Liver (tissue), 8 donors: ENCODE measurements at regions not wholly inside any gene's neighbourhood (a gene's known extent, or its start where the extent isn't known, plus 50 kb on each side); places are given as distances from the start of the nearest gene placed in this dataset.

Experiments
- DNase-seq: peaks from one replicate; pipeline ENCODE4 v3.0.0-alpha.2; 2017; ENCODE audit warnings: low spot score
- H3K27ac ChIP-seq, 2 donors: one replicate each; pipeline ENCODE4 v1.7.0; 2013; ENCODE audit warnings: inconsistent platforms in 2 of 2, low read length in 2 of 2, control low read depth in 1 of 2, low read depth in 1 of 2, mild to moderate bottlenecking in 1 of 2
- H3K27me3 ChIP-seq, 4 donors: one replicate each; pipeline versions ENCODE4 v1.6.1 to v1.7.0; 2013; ENCODE audit warnings: low read length in 3 of 4, inconsistent platforms in 1 of 4, mild to moderate bottlenecking in 1 of 4, moderate library complexity in 1 of 4; ENCODE audit not compliant: control insufficient read depth in 4 of 4, insufficient read depth in 4 of 4
- H3K36me3 ChIP-seq, 4 donors: one replicate each; pipeline versions ENCODE4 v1.6.1 to v1.7.0; 2013; ENCODE audit warnings: low read length in 3 of 4, mild to moderate bottlenecking in 3 of 4, low read depth in 1 of 4, moderate library complexity in 1 of 4; ENCODE audit not compliant: control insufficient read depth in 4 of 4, insufficient read depth in 3 of 4
- H3K4me1 ChIP-seq, 4 donors: one replicate each; pipeline versions ENCODE4 v1.6.1 to v1.7.0; 2013; ENCODE audit warnings: low read length in 3 of 4, mild to moderate bottlenecking in 3 of 4, moderate library complexity in 1 of 4; ENCODE audit not compliant: control insufficient read depth in 4 of 4, insufficient read depth in 4 of 4
- H3K4me3 ChIP-seq, 3 donors: one replicate each; pipeline versions ENCODE4 v1.6.1 to v1.7.0; 2013; ENCODE audit warnings: low read length in 3 of 3, control low read depth in 1 of 3, low read depth in 1 of 3, mild to moderate bottlenecking in 1 of 3
- H3K9ac ChIP-seq, 2 donors: one replicate each; pipeline ENCODE4 v1.7.0; 2013; ENCODE audit warnings: low read length in 2 of 2, mild to moderate bottlenecking in 2 of 2, moderate library complexity in 2 of 2, control low read depth in 1 of 2, low read depth in 1 of 2
- H3K9me3 ChIP-seq, 4 donors: one replicate each; pipeline versions ENCODE4 v1.6.1 to v1.7.0; 2013; ENCODE audit warnings: low read length in 3 of 4; ENCODE audit not compliant: control insufficient read depth in 4 of 4
- ATF3 ChIP-seq: IDR thresholded peaks from 2 replicates; pipeline ENCODE4 v1.6.1; 2016; ENCODE audit warnings: antibody characterized with exemption
- CTCF ChIP-seq: fragments of 150-350 bp; IDR thresholded peaks from 2 replicates; pipeline ENCODE4 v1.5.1; 2017; ENCODE audit warnings: improper control_type of control experiment, low read depth, low read length; ENCODE audit not compliant: missing input control
- EGR1 ChIP-seq, 2 donors: IDR thresholded peaks; 2 replicates each; pipeline ENCODE4 v1.6.1; 2016 to 2018; ENCODE audit warnings: antibody characterized with exemption in 2 of 2, low read depth in 2 of 2
- FOXA1 ChIP-seq: IDR thresholded peaks from 2 replicates; pipeline ENCODE4 v1.6.1; 2016; ENCODE audit warnings: antibody characterized with exemption
- FOXA2 ChIP-seq: IDR thresholded peaks from 2 replicates; pipeline ENCODE4 v1.6.1; 2016; ENCODE audit warnings: antibody characterized with exemption
- GABPA ChIP-seq, 2 donors: IDR thresholded peaks in 1 of 2; conservative IDR thresholded peaks in 1 of 2; 2 replicates each; pipeline ENCODE4 v1.6.1; 2016; ENCODE audit warnings: antibody characterized with exemption in 2 of 2, mild to moderate bottlenecking in 1 of 2, moderate library complexity in 1 of 2
- HNF4A ChIP-seq, 2 donors: conservative IDR thresholded peaks; 2 replicates each; pipeline ENCODE4 v1.6.1; 2016; ENCODE audit warnings: antibody characterized with exemption in 2 of 2, mild to moderate bottlenecking in 2 of 2
- HNF4G ChIP-seq: IDR thresholded peaks from 2 replicates; pipeline ENCODE4 v1.6.1; 2016; ENCODE audit warnings: antibody characterized with exemption
- MAX ChIP-seq: IDR thresholded peaks from 2 replicates; pipeline ENCODE4 v1.6.1; 2016; ENCODE audit warnings: antibody characterized with exemption
- NR2F2 ChIP-seq: IDR thresholded peaks from 2 replicates; pipeline ENCODE4 v1.6.1; 2016; ENCODE audit warnings: antibody characterized with exemption
- RAD21 ChIP-seq, 2 donors: IDR thresholded peaks; 2 replicates each; pipeline ENCODE4 v1.6.1; 2016; ENCODE audit warnings: antibody characterized with exemption in 2 of 2, mild to moderate bottlenecking in 2 of 2
- RXRA ChIP-seq, 2 donors: IDR thresholded peaks; 2 replicates each; pipeline ENCODE4 v1.6.1; 2017 to 2018; ENCODE audit warnings: antibody characterized with exemption in 2 of 2, mild to moderate bottlenecking in 1 of 2
- TAF1 ChIP-seq: conservative IDR thresholded peaks from 2 replicates; pipeline ENCODE4 v1.6.1; 2016; ENCODE audit warnings: antibody characterized with exemption, mild to moderate bottlenecking
- YY1 ChIP-seq: IDR thresholded peaks from 2 replicates; pipeline ENCODE4 v1.6.1; 2016; ENCODE audit warnings: antibody characterized with exemption, mild to moderate bottlenecking
- WGBS: extraction: QIAGEN DNeasy Blood & Tissue Kit; methylation state at CpG from one replicate; pipeline ENCODE4 v1.1.7; 2013; 5-methylcytosine and 5-hydroxymethylcytosine counted together
- TF ChIP-seq, protein P1 (sequence below): IDR thresholded peaks from 2 replicates; pipeline ENCODE4 v1.6.1; 2016; ENCODE audit warnings: antibody characterized with exemption, mild to moderate bottlenecking
- donor health status: healthy.
- donor health status: healthy.
- donor health status: healthy.
- donor health status: healthy.
- donor health status: healthy.

DNA sequence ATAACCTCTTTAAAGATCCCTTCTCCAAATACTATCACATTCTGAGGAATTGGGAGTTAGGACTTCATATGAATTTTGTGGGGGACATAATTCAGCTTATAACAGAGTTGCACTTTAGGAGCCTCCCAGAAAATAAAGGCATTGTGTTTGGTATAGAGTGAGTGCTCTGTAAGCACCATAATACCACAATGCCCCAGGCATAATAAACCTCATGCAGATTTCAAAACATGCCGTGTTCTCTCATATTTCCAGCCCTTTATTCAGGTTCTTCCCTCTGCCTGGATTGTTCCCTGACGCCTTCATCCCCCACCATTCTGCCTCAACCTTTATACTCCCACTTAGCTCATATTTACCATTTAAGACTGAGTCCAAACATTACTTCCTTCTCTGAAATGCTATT is 398.8 kb upstream of the FAT3 start (continued):
- TF ChIP-seq ATF3, result no peak
- TF ChIP-seq MAX, result no peak
- TF ChIP-seq EGR1 (IDR thresholded peaks at IDR 0.05; ENCODE audit: low read depth in 2 of 2), result no peak
- TF ChIP-seq RAD21 (IDR thresholded peaks at IDR 0.05), result no peak
- TF ChIP-seq FOXA1, result no peak
- no peak for TF ChIP-seq RXRA (IDR thresholded peaks at IDR 0.05)

GRCh38 chr11:91823252-91823830 is 401.3 kb upstream of the FAT3 start:
- 83% methylated on average over 1 of the region's 1 CpG for WGBS

More at GRCh38 chr11:91823252-91823830, 401.3 kb upstream of the FAT3 start:
- Histone ChIP-seq H3K4me3 (no peak overlapping the region), H3K4me1 (no peaks in the 10 kb centered on the region), H3K9ac (no peak overlapping the region), H3K27me3 (no peaks in the 10 kb centered on the region), H3K9me3 (no peaks in the 10 kb centered on the region), H3K36me3 (no peaks in the 10 kb centered on the region), H3K27ac (no peak overlapping the region)
- no peak for DNase-seq
- TF ChIP-seq HNF4A (conservative IDR thresholded peaks at IDR 0.05) (no peak), YY1 (no peak), FOXA2 (no peak), NR2F2 (no peak), CTCF (no peak), MAX (no peak), GABPA (IDR thresholded peaks at IDR 0.05 in 1 of 2, conservative IDR thresholded peaks at IDR 0.05 in 1 of 2) (no peak), ATF3 (no peak), TAF1 (no peak), HNF4G (no peak)
- TF ChIP-seq, protein P1, sequence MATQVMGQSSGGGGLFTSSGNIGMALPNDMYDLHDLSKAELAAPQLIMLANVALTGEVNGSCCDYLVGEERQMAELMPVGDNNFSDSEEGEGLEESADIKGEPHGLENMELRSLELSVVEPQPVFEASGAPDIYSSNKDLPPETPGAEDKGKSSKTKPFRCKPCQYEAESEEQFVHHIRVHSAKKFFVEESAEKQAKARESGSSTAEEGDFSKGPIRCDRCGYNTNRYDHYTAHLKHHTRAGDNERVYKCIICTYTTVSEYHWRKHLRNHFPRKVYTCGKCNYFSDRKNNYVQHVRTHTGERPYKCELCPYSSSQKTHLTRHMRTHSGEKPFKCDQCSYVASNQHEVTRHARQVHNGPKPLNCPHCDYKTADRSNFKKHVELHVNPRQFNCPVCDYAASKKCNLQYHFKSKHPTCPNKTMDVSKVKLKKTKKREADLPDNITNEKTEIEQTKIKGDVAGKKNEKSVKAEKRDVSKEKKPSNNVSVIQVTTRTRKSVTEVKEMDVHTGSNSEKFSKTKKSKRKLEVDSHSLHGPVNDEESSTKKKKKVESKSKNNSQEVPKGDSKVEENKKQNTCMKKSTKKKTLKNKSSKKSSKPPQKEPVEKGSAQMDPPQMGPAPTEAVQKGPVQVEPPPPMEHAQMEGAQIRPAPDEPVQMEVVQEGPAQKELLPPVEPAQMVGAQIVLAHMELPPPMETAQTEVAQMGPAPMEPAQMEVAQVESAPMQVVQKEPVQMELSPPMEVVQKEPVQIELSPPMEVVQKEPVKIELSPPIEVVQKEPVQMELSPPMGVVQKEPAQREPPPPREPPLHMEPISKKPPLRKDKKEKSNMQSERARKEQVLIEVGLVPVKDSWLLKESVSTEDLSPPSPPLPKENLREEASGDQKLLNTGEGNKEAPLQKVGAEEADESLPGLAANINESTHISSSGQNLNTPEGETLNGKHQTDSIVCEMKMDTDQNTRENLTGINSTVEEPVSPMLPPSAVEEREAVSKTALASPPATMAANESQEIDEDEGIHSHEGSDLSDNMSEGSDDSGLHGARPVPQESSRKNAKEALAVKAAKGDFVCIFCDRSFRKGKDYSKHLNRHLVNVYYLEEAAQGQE, result no peak
